HG03342 (cell line): ENCODE measurements at regions not wholly inside any gene's neighbourhood (a gene's known extent, or its start where the extent isn't known, plus 50 kb on each side); places are given as distances from the start of the nearest gene placed in this dataset.

ENCODE experiments used
- ATAC-seq: cut with Tn5 transposase; IDR thresholded peaks from one replicate; pipeline ENCODE4 v1.9.1; 2021; ENCODE audit warnings: mild to moderate bottlenecking, moderate library complexity; ENCODE audit not compliant: unreplicated experiment

- ATAC-seq: no peak
Measured at GRCh38 chr14:101117543-101117942, 214.0 kb upstream of the RTL1 start.

GRCh38 chr14:101118233-101118632 lies 214.7 kb upstream of the RTL1 start:
- no peak for ATAC-seq

- no peak for ATAC-seq
Measured at GRCh38 chr14:101118746-101119591, 215.4 kb upstream of the RTL1 start.

- ATAC-seq: no peak
Measured at GRCh38 chr14:101119830-101120571, 216.5 kb upstream of the RTL1 start.

- no peak for ATAC-seq
Measured at GRCh38 chr14:101120641-101121507, 217.4 kb upstream of the RTL1 start.

GRCh38 chr14:101121508-101122139 lies 218.1 kb upstream of the RTL1 start:
- no peak for ATAC-seq

- ATAC-seq: no peak
Measured at GRCh38 chr14:101122237-101123141, 219.0 kb upstream of the RTL1 start.

- no peak for ATAC-seq
Measured at GRCh38 chr14:101123618-101124510, 220.3 kb upstream of the RTL1 start.

- ATAC-seq: no peak
Measured at GRCh38 chr14:101124815-101125214, 221.3 kb upstream of the RTL1 start.

- no peak for ATAC-seq
Measured at GRCh38 chr14:101125313-101125712, 221.8 kb upstream of the RTL1 start.

- no peak for ATAC-seq
Measured at GRCh38 chr14:101125719-101126651, 222.5 kb upstream of the RTL1 start.

- ATAC-seq: no peak
Measured at GRCh38 chr14:101126731-101127130, 223.2 kb upstream of the RTL1 start.

GRCh38 chr14:101127224-101127623 lies 223.7 kb upstream of the RTL1 start:
- no peak for ATAC-seq

- ATAC-seq: no peak
Measured at GRCh38 chr14:101128478-101129321, 225.2 kb upstream of the RTL1 start.

GRCh38 chr14:101129521-101130167 lies 226.1 kb upstream of the RTL1 start:
- ATAC-seq: no peak

- ATAC-seq: no peak
Measured at GRCh38 chr14:101130861-101131260, 227.3 kb upstream of the RTL1 start.
